ENCODE measurements at regions not wholly inside any gene's neighbourhood (a gene's known extent, or its start where the extent isn't known, plus 50 kb on each side); places are given as distances from the start of the nearest gene placed in this dataset.
"Not testable (repeated sequence)": the region's sequence is repeated elsewhere in the genome, so short reads cannot be mapped to it uniquely, and the experiment has no call there.

GRCh38 chr9:18319918-18320445 lies 154.0 kb upstream of the ADAMTSL1 start:
- Histone ChIP-seq H3K27me3 (ENCODE audit: control insufficient read depth in 1 of 2, insufficient read depth in 2 of 2, low read length in 2 of 2) (no peaks in the 10 kb centered on the region), H3K9me3 (ENCODE audit: control insufficient read depth in 2 of 2, insufficient read depth in 1 of 2, low read depth in 1 of 2, low read length in 1 of 2) (peaks cover 4 to 7% of the 10 kb centered on the region in 2 donors), H3K4me1 (ENCODE audit: control insufficient read depth in 2 of 2, insufficient read depth in 2 of 2, low read length in 1 of 2) (no peaks in the 10 kb centered on the region), H3K4me3 (ENCODE audit: low read depth in 1 of 2, low read length in 2 of 2) (no peak overlapping the region), H3K27ac (ENCODE audit: low read depth in 2 of 2, low read length in 1 of 2) (no peak overlapping the region), H3K36me3 (ENCODE audit: control insufficient read depth in 2 of 2, insufficient read depth in 2 of 2, low read length in 1 of 2) (no peaks in the 10 kb centered on the region)
- 60 to 63% methylated on average over 2 of the region's 2 CpGs for WGBS, 2 donors

- Histone ChIP-seq H3K27ac (ENCODE audit: low read depth in 2 of 2, low read length in 1 of 2) (no peak overlapping the region), H3K9me3 (ENCODE audit: control insufficient read depth in 2 of 2, insufficient read depth in 1 of 2, low read depth in 1 of 2, low read length in 1 of 2) (no peaks in the 10 kb centered on the region), H3K4me3 (ENCODE audit: low read depth in 1 of 2, low read length in 2 of 2) (no peak overlapping the region), H3K27me3 (ENCODE audit: control insufficient read depth in 1 of 2, insufficient read depth in 2 of 2, low read length in 2 of 2) (no peaks in the 10 kb centered on the region), H3K36me3 (ENCODE audit: control insufficient read depth in 2 of 2, insufficient read depth in 2 of 2, low read length in 1 of 2) (no peaks in the 10 kb centered on the region), H3K4me1 (ENCODE audit: control insufficient read depth in 2 of 2, insufficient read depth in 2 of 2, low read length in 1 of 2) (no peaks in the 10 kb centered on the region)
- 78 to 79% methylated on average over 2 of the region's 2 CpGs for WGBS, 2 donors
These were observed 148.8 kb upstream of the ADAMTSL1 start for GRCh38 chr9:18324928-18325745.

- H3K36me3 ChIP-seq (ENCODE audit: control insufficient read depth in 2 of 2, insufficient read depth in 2 of 2, low read length in 1 of 2); H3K4me3 ChIP-seq (ENCODE audit: low read depth in 1 of 2, low read length in 2 of 2); H3K27ac ChIP-seq (ENCODE audit: low read depth in 2 of 2, low read length in 1 of 2); H3K4me1 ChIP-seq (ENCODE audit: control insufficient read depth in 2 of 2, insufficient read depth in 2 of 2, low read length in 1 of 2); H3K9me3 ChIP-seq (ENCODE audit: control insufficient read depth in 2 of 2, insufficient read depth in 1 of 2, low read depth in 1 of 2, low read length in 1 of 2); H3K27me3 ChIP-seq (ENCODE audit: control insufficient read depth in 1 of 2, insufficient read depth in 2 of 2, low read length in 2 of 2): not testable (repeated sequence)
- WGBS, 2 donors, result 96 to 97% methylated on average over 7 of the region's 7 CpGs
These were observed 148.3 kb upstream of the ADAMTSL1 start for GRCh38 chr9:18325746-18326011.

DNA sequence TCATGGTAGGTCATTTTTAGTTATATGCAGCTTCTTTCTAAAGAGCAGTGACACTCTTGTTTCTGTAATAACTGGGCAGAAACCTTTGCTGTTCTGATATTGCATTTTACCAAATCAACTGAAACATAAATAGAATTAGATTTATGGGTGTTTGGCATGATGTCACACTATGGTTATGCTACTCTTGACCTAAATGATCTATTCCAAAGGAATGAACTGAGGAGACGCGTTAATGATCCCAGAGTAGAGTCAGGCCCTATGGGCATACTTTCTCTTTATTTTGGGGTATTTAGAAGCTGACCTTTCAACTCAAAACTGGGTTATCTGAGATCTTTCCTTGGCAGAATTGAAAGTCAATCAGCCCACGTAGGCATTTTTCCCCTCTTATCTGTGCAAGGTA lies 146.8 kb upstream of the ADAMTSL1 start:
- Histone ChIP-seq H3K27me3 (ENCODE audit: control insufficient read depth in 1 of 2, insufficient read depth in 2 of 2, low read length in 2 of 2) (no peaks in the 10 kb centered on the region), H3K9me3 (ENCODE audit: control insufficient read depth in 2 of 2, insufficient read depth in 1 of 2, low read depth in 1 of 2, low read length in 1 of 2) (no peaks in the 10 kb centered on the region), H3K27ac (ENCODE audit: low read depth in 2 of 2, low read length in 1 of 2) (no peak overlapping the region), H3K36me3 (ENCODE audit: control insufficient read depth in 2 of 2, insufficient read depth in 2 of 2, low read length in 1 of 2) (no peaks in the 10 kb centered on the region), H3K4me1 (ENCODE audit: control insufficient read depth in 2 of 2, insufficient read depth in 2 of 2, low read length in 1 of 2) (no peaks in the 10 kb centered on the region), H3K4me3 (ENCODE audit: low read depth in 1 of 2, low read length in 2 of 2) (no peak overlapping the region)
- 84 to 89% methylated on average over 3 of the region's 3 CpGs for WGBS, 2 donors

DNA sequence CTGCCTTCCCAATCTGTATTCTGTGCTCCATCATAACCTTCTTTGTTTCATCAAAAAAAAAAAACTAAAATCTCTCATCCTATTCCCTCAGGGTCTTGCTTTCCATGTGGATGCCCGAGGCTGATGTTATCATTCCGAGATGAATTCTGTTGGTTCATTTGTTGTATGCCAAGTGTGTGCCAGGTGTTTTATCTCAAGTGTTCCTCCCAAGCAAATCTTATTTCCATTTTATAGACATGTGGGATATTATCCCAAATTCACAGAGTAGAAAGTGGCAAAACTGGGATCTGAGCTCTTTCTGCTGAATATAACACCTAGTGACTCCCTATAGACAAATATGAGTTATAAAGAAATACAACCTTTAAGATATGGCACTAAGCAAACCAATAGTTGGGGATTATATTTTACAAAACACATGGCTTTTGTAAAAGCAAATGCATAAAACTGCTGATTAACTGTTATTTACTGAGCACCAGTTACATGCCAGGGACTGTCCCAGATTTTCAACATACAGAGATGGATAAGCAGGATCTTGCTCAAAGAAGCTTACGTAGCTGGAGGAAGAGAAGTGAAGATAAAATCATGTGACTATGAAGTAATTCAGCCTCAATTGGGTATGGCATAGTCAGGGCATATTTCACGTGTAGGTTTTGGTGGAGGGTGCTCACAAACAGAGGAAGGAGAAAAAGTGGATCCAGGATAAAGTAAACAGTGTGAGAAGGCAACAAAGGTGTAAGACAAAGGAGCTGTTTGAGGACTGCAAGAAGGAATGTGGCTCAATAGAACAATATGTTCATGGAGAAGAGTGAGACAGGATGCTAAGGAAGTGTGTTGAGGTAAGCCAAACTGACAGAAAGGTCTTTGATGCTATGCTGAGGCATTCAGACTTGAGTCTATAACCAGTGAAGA lies 143.3 kb upstream of the ADAMTSL1 start:
- no peaks in the 10 kb centered on the region for H3K4me1 ChIP-seq (ENCODE audit: control insufficient read depth in 2 of 2, insufficient read depth in 2 of 2, low read length in 1 of 2)
- H3K36me3 ChIP-seq (ENCODE audit: control insufficient read depth in 2 of 2, insufficient read depth in 2 of 2, low read length in 1 of 2), result no peaks in the 10 kb centered on the region
- H3K27me3 ChIP-seq (ENCODE audit: control insufficient read depth in 1 of 2, insufficient read depth in 2 of 2, low read length in 2 of 2), result no peaks in the 10 kb centered on the region
- H3K4me3 ChIP-seq (ENCODE audit: low read depth in 1 of 2, low read length in 2 of 2), result no peak overlapping the region
- 45 to 54% methylated on average over 4 of the region's 4 CpGs for WGBS, 2 donors
- H3K9me3 ChIP-seq (ENCODE audit: control insufficient read depth in 2 of 2, insufficient read depth in 1 of 2, low read depth in 1 of 2, low read length in 1 of 2), result no peaks in the 10 kb centered on the region
- H3K27ac ChIP-seq (ENCODE audit: low read depth in 2 of 2, low read length in 1 of 2), result no peak overlapping the region

- Histone ChIP-seq H3K9me3 (ENCODE audit: control insufficient read depth in 2 of 2, insufficient read depth in 1 of 2, low read depth in 1 of 2, low read length in 1 of 2) (no peaks in the 10 kb centered on the region), H3K36me3 (ENCODE audit: control insufficient read depth in 2 of 2, insufficient read depth in 2 of 2, low read length in 1 of 2) (no peaks in the 10 kb centered on the region)
These were observed 142.7 kb upstream of the ADAMTSL1 start for GRCh38 chr9:18331310-18331684.

DNA sequence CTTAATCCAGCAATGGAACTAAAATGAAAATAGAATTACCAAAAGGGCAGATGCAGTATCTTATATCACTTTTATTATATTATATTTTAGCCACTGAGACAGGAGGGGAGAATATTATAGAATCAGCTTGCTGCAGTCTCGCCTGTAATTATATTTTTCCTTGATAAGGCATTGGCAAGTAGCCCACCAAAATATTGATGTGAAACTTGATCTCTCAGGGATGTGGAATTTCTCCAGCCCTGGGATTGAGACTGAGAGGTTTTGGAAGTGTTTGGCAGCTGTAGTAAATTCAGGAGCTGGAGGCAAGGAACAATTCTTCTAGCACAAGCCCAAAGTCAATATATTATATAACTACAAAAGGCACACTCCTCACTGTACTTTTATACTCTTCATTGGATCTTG lies 142.1 kb upstream of the ADAMTSL1 start:
- H3K9me3 ChIP-seq (ENCODE audit: control insufficient read depth in 2 of 2, insufficient read depth in 1 of 2, low read depth in 1 of 2, low read length in 1 of 2), result no peaks in the 10 kb centered on the region
- no peaks in the 10 kb centered on the region for H3K27me3 ChIP-seq (ENCODE audit: control insufficient read depth in 1 of 2, insufficient read depth in 2 of 2, low read length in 2 of 2)
- H3K4me3 ChIP-seq (ENCODE audit: low read depth in 1 of 2, low read length in 2 of 2), result no peak overlapping the region
- H3K4me1 ChIP-seq (ENCODE audit: control insufficient read depth in 2 of 2, insufficient read depth in 2 of 2, low read length in 1 of 2), result no peaks in the 10 kb centered on the region
- no peaks in the 10 kb centered on the region for H3K36me3 ChIP-seq (ENCODE audit: control insufficient read depth in 2 of 2, insufficient read depth in 2 of 2, low read length in 1 of 2)
- 15 to 28% methylated on average over 1 of the region's 1 CpG for WGBS, 2 donors
- H3K27ac ChIP-seq (ENCODE audit: low read depth in 2 of 2, low read length in 1 of 2), result no peak overlapping the region

More at GRCh38 chr9:18331310-18331684, 142.7 kb upstream of the ADAMTSL1 start:
- Histone ChIP-seq H3K4me1 (ENCODE audit: control insufficient read depth in 2 of 2, insufficient read depth in 2 of 2, low read length in 1 of 2) (no peaks in the 10 kb centered on the region), H3K4me3 (ENCODE audit: low read depth in 1 of 2, low read length in 2 of 2) (no peak overlapping the region), H3K27ac (ENCODE audit: low read depth in 2 of 2, low read length in 1 of 2) (no peak overlapping the region), H3K27me3 (ENCODE audit: control insufficient read depth in 1 of 2, insufficient read depth in 2 of 2, low read length in 2 of 2) (no peaks in the 10 kb centered on the region)

DNA sequence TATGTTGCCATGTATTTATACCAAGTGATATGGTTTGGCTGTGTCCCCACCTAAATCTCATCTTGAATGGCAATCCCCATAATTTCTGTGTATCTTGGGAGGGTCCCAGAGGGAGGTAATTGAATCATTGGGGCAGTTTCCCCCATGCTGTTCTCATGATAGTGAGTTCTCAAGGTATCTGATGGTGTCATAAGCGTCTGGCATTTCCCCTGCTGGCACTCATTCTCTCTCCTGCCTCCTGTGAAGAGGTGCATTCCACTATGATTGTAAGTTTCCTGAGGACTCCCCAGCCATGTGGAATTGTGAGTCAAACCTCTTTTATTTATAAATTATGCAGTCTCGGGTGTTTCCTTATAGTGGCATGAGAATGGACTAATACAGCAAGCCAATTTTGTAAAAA lies 140.8 kb upstream of the ADAMTSL1 start:
- H3K9me3 ChIP-seq (ENCODE audit: control insufficient read depth in 2 of 2, insufficient read depth in 1 of 2, low read depth in 1 of 2, low read length in 1 of 2), result no peaks in the 10 kb centered on the region
- no peaks in the 10 kb centered on the region for H3K27me3 ChIP-seq (ENCODE audit: control insufficient read depth in 1 of 2, insufficient read depth in 2 of 2, low read length in 2 of 2)
- H3K4me1 ChIP-seq (ENCODE audit: control insufficient read depth in 2 of 2, insufficient read depth in 2 of 2, low read length in 1 of 2), result no peaks in the 10 kb centered on the region
- no peak overlapping the region for H3K4me3 ChIP-seq (ENCODE audit: low read depth in 1 of 2, low read length in 2 of 2)
- H3K27ac ChIP-seq (ENCODE audit: low read depth in 2 of 2, low read length in 1 of 2), result no peak overlapping the region
- H3K36me3 ChIP-seq (ENCODE audit: control insufficient read depth in 2 of 2, insufficient read depth in 2 of 2, low read length in 1 of 2), result no peaks in the 10 kb centered on the region
- WGBS, 2 donors, result 67 to 86% methylated on average over 2 of the region's 2 CpGs

GRCh38 chr9:18335825-18336224 lies 138.1 kb upstream of the ADAMTSL1 start:
- WGBS, 2 donors, result 79 to 85% methylated on average over 1 of the region's 1 CpG
- H3K9me3 ChIP-seq (ENCODE audit: control insufficient read depth in 2 of 2, insufficient read depth in 1 of 2, low read depth in 1 of 2, low read length in 1 of 2), result no peaks in the 10 kb centered on the region
- no peaks in the 10 kb centered on the region for H3K36me3 ChIP-seq (ENCODE audit: control insufficient read depth in 2 of 2, insufficient read depth in 2 of 2, low read length in 1 of 2)
- no peak overlapping the region for H3K27ac ChIP-seq (ENCODE audit: low read depth in 2 of 2, low read length in 1 of 2)
- no peaks in the 10 kb centered on the region for H3K4me1 ChIP-seq (ENCODE audit: control insufficient read depth in 2 of 2, insufficient read depth in 2 of 2, low read length in 1 of 2)
- H3K4me3 ChIP-seq (ENCODE audit: low read depth in 1 of 2, low read length in 2 of 2), result no peak overlapping the region
- H3K27me3 ChIP-seq (ENCODE audit: control insufficient read depth in 1 of 2, insufficient read depth in 2 of 2, low read length in 2 of 2), result no peaks in the 10 kb centered on the region

Measured in esophagus (tissue), 2 donors.